BE2C (cell line): ENCODE measurements at regions not wholly inside any gene's neighbourhood (a gene's known extent, or its start where the extent isn't known, plus 50 kb on each side); places are given as distances from the start of the nearest gene placed in this dataset.

Experiments used
- DNase-seq: peaks from one replicate; pipeline ENCODE4 v3.0.0-alpha.2; 2020
- H3K27me3 ChIP-seq: fragments of 250-450 bp; sonication (Bioruptor Pico); 2 replicates; pipeline ENCODE4 v1.5.1; 2020; ENCODE audit warnings: mild to moderate bottlenecking
- H3K36me3 ChIP-seq: fragments of 250-450 bp; sonication (Bioruptor Pico); 2 replicates; pipeline ENCODE4 v1.5.1; 2020; ENCODE audit warnings: mild to moderate bottlenecking
- H3K4me1 ChIP-seq: fragments of 250-450 bp; sonication (Bioruptor Pico); 2 replicates; pipeline ENCODE4 v1.5.1; 2020
- H3K4me3 ChIP-seq: 2 replicates; pipeline ENCODE4 v1.5.1; 2011; ENCODE audit warnings: low read depth, low read length
- H3K9me3 ChIP-seq: fragments of 250-450 bp; sonication (Bioruptor Pico); 2 replicates; pipeline ENCODE4 v1.5.1; 2020
- CTCF ChIP-seq: IDR thresholded peaks from 2 replicates; pipeline ENCODE4 v1.5.1; 2012; ENCODE audit warnings: mild to moderate bottlenecking, low read depth, low read length

- no peaks in the 10 kb centered on the region for H3K27me3 ChIP-seq
- no peak for TF ChIP-seq CTCF
- no peak overlapping the region for H3K4me3 ChIP-seq
- no peaks in the 10 kb centered on the region for H3K36me3 ChIP-seq
- no peaks in the 10 kb centered on the region for H3K9me3 ChIP-seq
- no peaks in the 10 kb centered on the region for H3K4me1 ChIP-seq
- DNase-seq: no peak
Observed at GRCh38 chr2:134021830-134022524, 231.9 kb upstream of the MGAT5 start.

- DNase-seq: no peak
- H3K27me3 ChIP-seq: no peaks in the 10 kb centered on the region
- H3K4me3 ChIP-seq: no peak overlapping the region
- no peaks in the 10 kb centered on the region for H3K9me3 ChIP-seq
- no peaks in the 10 kb centered on the region for H3K36me3 ChIP-seq
- no peak for TF ChIP-seq CTCF
- no peaks in the 10 kb centered on the region for H3K4me1 ChIP-seq
Observed at GRCh38 chr2:134023854-134024253, 230.0 kb upstream of the MGAT5 start.

- Histone ChIP-seq H3K4me1 (no peaks in the 10 kb centered on the region), H3K4me3 (no peak overlapping the region), H3K9me3 (no peaks in the 10 kb centered on the region), H3K27me3 (no peaks in the 10 kb centered on the region), H3K36me3 (no peaks in the 10 kb centered on the region)
- no peak for TF ChIP-seq CTCF
- no peak for DNase-seq
Observed at GRCh38 chr2:134027980-134028379, 225.9 kb upstream of the MGAT5 start.

- H3K4me1 ChIP-seq: no peaks in the 10 kb centered on the region
- H3K27me3 ChIP-seq: no peaks in the 10 kb centered on the region
- no peaks in the 10 kb centered on the region for H3K9me3 ChIP-seq
- H3K4me3 ChIP-seq: no peak overlapping the region
- no peak for DNase-seq
- TF ChIP-seq CTCF: no peak
- H3K36me3 ChIP-seq: no peaks in the 10 kb centered on the region
Observed at GRCh38 chr2:134029418-134029817, 224.5 kb upstream of the MGAT5 start.

GRCh38 chr2:134031539-134031938 lies 222.3 kb upstream of the MGAT5 start:
- no peaks in the 10 kb centered on the region for H3K36me3 ChIP-seq
- no peaks in the 10 kb centered on the region for H3K4me1 ChIP-seq
- TF ChIP-seq CTCF: no peak

GRCh38 chr2:134035605-134036370 lies 218.1 kb upstream of the MGAT5 start:
- Histone ChIP-seq H3K9me3 (no peaks in the 10 kb centered on the region), H3K36me3 (no peaks in the 10 kb centered on the region), H3K4me3 (no peak overlapping the region), H3K4me1 (no peaks in the 10 kb centered on the region), H3K27me3 (no peaks in the 10 kb centered on the region)
- TF ChIP-seq CTCF: no peak
- DNase-seq: no peak

More at GRCh38 chr2:134031539-134031938, 222.3 kb upstream of the MGAT5 start:
- Histone ChIP-seq H3K27me3 (no peaks in the 10 kb centered on the region), H3K9me3 (no peaks in the 10 kb centered on the region), H3K4me3 (no peak overlapping the region)
- no peak for DNase-seq
